ENCODE measurements at regions not wholly inside any gene's neighbourhood (a gene's known extent, or its start where the extent isn't known, plus 50 kb on each side); places are given as distances from the start of the nearest gene placed in this dataset.

DNA sequence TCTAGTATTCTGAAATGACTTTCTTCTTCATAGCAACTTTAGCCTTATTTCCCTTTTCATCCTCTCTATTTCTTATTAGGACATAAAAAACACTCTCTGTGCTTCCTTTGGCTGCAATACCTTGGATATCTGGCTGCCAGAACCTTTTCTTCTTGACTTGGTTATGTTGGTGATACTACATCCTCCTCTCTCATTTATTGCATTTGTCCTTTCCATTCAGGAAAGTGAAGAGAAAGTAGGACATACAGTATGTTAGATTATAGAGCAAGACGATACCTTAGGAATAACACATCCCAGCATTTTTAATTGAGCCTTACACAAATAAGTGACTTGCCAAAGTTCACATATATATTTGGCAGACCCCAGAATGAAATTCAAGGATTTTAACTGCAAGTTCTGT is 210.1 kb upstream of the PPP1R3A start (continued):
- TF ChIP-seq, protein P1, sequence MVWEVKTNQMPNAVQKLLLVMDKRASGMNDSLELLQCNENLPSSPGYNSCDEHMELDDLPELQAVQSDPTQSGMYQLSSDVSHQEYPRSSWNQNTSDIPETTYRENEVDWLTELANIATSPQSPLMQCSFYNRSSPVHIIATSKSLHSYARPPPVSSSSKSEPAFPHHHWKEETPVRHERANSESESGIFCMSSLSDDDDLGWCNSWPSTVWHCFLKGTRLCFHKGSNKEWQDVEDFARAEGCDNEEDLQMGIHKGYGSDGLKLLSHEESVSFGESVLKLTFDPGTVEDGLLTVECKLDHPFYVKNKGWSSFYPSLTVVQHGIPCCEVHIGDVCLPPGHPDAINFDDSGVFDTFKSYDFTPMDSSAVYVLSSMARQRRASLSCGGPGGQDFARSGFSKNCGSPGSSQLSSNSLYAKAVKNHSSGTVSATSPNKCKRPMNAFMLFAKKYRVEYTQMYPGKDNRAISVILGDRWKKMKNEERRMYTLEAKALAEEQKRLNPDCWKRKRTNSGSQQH (CRISPR knock-in tag; IDR thresholded peaks at IDR 0.05; ENCODE audit: low read depth): no peak
- TF ChIP-seq, protein P2, sequence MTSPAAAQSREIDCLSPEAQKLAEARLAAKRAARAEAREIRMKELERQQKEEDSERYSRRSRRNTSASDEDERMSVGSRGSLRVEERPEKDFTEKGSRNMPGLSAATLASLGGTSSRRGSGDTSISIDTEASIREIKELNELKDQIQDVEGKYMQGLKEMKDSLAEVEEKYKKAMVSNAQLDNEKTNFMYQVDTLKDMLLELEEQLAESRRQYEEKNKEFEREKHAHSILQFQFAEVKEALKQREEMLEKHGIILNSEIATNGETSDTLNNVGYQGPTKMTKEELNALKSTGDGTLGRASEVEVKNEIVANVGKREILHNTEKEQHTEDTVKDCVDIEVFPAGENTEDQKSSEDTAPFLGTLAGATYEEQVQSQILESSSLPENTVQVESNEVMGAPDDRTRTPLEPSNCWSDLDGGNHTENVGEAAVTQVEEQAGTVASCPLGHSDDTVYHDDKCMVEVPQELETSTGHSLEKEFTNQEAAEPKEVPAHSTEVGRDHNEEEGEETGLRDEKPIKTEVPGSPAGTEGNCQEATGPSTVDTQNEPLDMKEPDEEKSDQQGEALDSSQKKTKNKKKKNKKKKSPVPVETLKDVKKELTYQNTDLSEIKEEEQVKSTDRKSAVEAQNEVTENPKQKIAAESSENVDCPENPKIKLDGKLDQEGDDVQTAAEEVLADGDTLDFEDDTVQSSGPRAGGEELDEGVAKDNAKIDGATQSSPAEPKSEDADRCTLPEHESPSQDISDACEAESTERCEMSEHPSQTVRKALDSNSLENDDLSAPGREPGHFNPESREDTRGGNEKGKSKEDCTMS (CRISPR knock-in tag; conservative IDR thresholded peaks at IDR 0.05): no peak
- TF ChIP-seq, protein P3, sequence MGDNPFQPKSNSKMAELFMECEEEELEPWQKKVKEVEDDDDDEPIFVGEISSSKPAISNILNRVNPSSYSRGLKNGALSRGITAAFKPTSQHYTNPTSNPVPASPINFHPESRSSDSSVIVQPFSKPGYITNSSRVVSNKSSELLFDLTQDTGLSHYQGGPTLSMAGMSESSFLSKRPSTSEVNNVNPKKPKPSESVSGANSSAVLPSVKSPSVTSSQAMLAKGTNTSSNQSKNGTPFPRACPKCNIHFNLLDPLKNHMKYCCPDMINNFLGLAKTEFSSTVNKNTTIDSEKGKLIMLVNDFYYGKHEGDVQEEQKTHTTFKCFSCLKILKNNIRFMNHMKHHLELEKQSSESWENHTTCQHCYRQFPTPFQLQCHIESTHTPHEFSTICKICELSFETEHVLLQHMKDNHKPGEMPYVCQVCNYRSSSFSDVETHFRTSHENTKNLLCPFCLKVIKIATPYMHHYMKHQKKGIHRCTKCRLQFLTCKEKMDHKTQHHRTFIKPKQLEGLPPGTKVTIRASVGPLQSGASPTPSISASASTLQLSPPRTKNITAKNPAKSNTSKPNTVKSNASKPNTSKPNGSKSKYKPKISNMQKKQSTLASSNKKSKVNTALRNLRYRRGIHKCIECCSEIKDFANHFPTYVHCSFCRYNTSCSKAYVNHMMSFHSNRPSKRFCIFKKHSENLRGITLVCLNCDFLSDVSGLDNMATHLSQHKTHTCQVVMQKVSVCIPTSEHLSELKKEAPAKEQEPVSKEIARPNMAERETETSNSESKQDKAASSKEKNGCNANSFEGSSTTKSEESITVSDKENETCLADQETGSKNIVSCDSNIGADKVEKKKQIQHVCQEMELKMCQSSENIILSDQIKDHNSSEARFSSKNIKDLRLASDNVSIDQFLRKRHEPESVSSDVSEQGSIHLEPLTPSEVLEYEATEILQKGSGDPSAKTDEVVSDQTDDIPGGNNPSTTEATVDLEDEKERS (CRISPR knock-in tag; IDR thresholded peaks at IDR 0.05): no peak
- TF ChIP-seq SALL1 (CRISPR knock-in tag; IDR thresholded peaks at IDR 0.05) (no peak), ZNF614 (CRISPR knock-in tag; IDR thresholded peaks at IDR 0.05; ENCODE audit: borderline replicate concordance) (no peak)

DNA sequence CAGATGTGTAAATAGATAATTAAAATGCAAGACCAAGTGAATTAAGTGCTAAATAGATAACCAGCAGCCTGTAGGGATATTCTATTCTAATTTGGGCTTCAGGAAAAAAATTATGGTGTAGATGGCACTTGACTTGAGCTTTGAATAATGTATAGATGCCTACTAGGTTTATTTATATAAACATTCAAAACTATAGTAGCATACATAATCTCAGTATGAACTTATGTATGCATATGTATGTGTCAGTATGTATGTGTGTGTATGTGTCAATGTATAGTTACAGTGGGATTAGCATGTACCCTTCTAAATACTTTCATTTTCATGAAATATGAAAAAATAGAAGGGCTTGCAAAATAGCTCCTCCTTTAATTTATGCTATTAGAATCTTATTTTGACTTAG is 207.3 kb upstream of the PPP1R3A start:
- Histone ChIP-seq H3K27ac (ENCODE audit: extremely low read length, insufficient read depth, low read length) (no peak overlapping the region), H4K20me1 (ENCODE audit: insufficient read depth, low read length) (no peaks in the 10 kb centered on the region), H3K4me2 (ENCODE audit: low read depth, low read length) (no peak overlapping the region), H3K9me3 (ENCODE audit: low read length) (no peaks in the 10 kb centered on the region), H3K27me3 (ENCODE audit: control insufficient read depth in 1 of 2, insufficient read depth in 2 of 2, low read length in 2 of 2) (no peaks in the 10 kb centered on the region), H3K4me3 (replicated peaks in 1 of 3; ENCODE audit: insufficient read depth in 1 of 3, low read depth in 2 of 3, low read length in 3 of 3) (no peak overlapping the region), H3K9ac (ENCODE audit: insufficient read depth, low read depth, low read length) (no peak overlapping the region), H3K79me2 (ENCODE audit: insufficient read depth, low read length) (no peaks in the 10 kb centered on the region), H3K36me3 (replicated peaks in 1 of 2; ENCODE audit: control insufficient read depth in 1 of 2, insufficient read depth in 2 of 2, low read length in 2 of 2) (no peaks in the 10 kb centered on the region), H2AFZ (ENCODE audit: low read length) (no peak overlapping the region), H3K4me1 (ENCODE audit: insufficient read depth, low read length) (no peaks in the 10 kb centered on the region)
- no peak for ATAC-seq
- intact Hi-C loops (cut with micrococcal nuclease; ENCODE audit: unreplicated experiment): no loop called here
- FAIRE-seq: no peak
- in situ Hi-C loops (cut with HindIII; ENCODE audit: extremely low pct_ligation_motif_present, low pct_unique_long_range_greater_than_20kb): no loop called here
- no TSS peak for BruUV-seq (replicated peaks)
- no peak for DNase-seq (ENCODE audit: low spot score)
- ChIA-PET CTCF (ENCODE audit: low intra/inter-chr PET ratio, low total read pairs) (no interaction called here), POLR2A (no interaction called here)
- no peak for TF ChIP-seq ZBTB38 (CRISPR knock-in tag; IDR thresholded peaks at IDR 0.05)
- TF ChIP-seq, protein P4, sequence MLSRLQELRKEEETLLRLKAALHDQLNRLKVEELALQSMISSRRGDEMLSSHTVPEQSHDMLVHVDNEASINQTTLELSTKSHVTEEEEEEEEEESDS (CRISPR knock-in tag; IDR thresholded peaks at IDR 0.05; ENCODE audit: borderline replicate concordance): no peak
- TF ChIP-seq ZNF256 (CRISPR knock-in tag; conservative IDR thresholded peaks at IDR 0.05): no peak
- TF ChIP-seq TP53 (CRISPR knock-in tag; conservative IDR thresholded peaks at IDR 0.05): no peak
- TF ChIP-seq ELF1 (CRISPR knock-in tag; IDR thresholded peaks at IDR 0.05): no peak
